ENCODE measurements at regions not wholly inside any gene's neighbourhood (a gene's known extent, or its start where the extent isn't known, plus 50 kb on each side); places are given as distances from the start of the nearest gene placed in this dataset.
"Not testable (repeated sequence)": the region's sequence is repeated elsewhere in the genome, so short reads cannot be mapped to it uniquely, and the experiment has no call there.

GRCh38 chr9:40930426-40930825 is 198.1 kb downstream of the FOXD4L6 start:
- not testable (repeated sequence) for DNase-seq (ENCODE audit: low read depth in 2 of 2)

- not testable (repeated sequence) for DNase-seq (ENCODE audit: low read depth in 2 of 2)
Measured at GRCh38 chr9:40929488-40929845, 199.0 kb downstream of the FOXD4L6 start.

- DNase-seq (ENCODE audit: low read depth in 2 of 2): no peak
Measured at GRCh38 chr9:40928803-40929487, 199.5 kb downstream of the FOXD4L6 start.

GRCh38 chr9:40927851-40928802 is 200.4 kb downstream of the FOXD4L6 start:
- DNase-seq (ENCODE audit: low read depth in 2 of 2): no peak

GRCh38 chr9:40927260-40927631 is 201.2 kb downstream of the FOXD4L6 start:
- DNase-seq (ENCODE audit: low read depth in 2 of 2): no peak

- DNase-seq (ENCODE audit: low read depth in 2 of 2): no peak
Measured at GRCh38 chr9:40926404-40927259, 201.8 kb downstream of the FOXD4L6 start.

GRCh38 chr9:40925149-40925548 is 203.3 kb downstream of the FOXD4L6 start:
- no peak for DNase-seq (ENCODE audit: low read depth in 2 of 2)

GRCh38 chr9:40916399-40916783 is 212.1 kb downstream of the FOXD4L6 start:
- not testable (repeated sequence) for DNase-seq (ENCODE audit: low read depth in 2 of 2)

GRCh38 chr9:40915660-40916398 is 212.7 kb downstream of the FOXD4L6 start:
- DNase-seq (ENCODE audit: low read depth in 2 of 2): not testable (repeated sequence)

GRCh38 chr9:40914772-40915659 is 213.5 kb downstream of the FOXD4L6 start:
- no peak for DNase-seq (ENCODE audit: low read depth in 2 of 2)

- DNase-seq (ENCODE audit: low read depth in 2 of 2): no peak
Measured at GRCh38 chr9:40913928-40914673, 214.4 kb downstream of the FOXD4L6 start.

GRCh38 chr9:40913096-40913719 is 215.3 kb downstream of the FOXD4L6 start:
- DNase-seq (ENCODE audit: low read depth in 2 of 2): no peak

GRCh38 chr9:40912679-40913078 is 215.8 kb downstream of the FOXD4L6 start:
- not testable (repeated sequence) for DNase-seq (ENCODE audit: low read depth in 2 of 2)

- no peak for DNase-seq (ENCODE audit: low read depth in 2 of 2)
Measured at GRCh38 chr9:40911647-40912046, 216.8 kb downstream of the FOXD4L6 start.

GRCh38 chr9:40910995-40911394 is 217.5 kb downstream of the FOXD4L6 start:
- not testable (repeated sequence) for DNase-seq (ENCODE audit: low read depth in 2 of 2)

- no peak for DNase-seq (ENCODE audit: low read depth in 2 of 2)
Measured at GRCh38 chr9:40909821-40910220, 218.7 kb downstream of the FOXD4L6 start.

- not testable (repeated sequence) for DNase-seq (ENCODE audit: low read depth in 2 of 2)
Measured at GRCh38 chr9:40909111-40909510, 219.4 kb downstream of the FOXD4L6 start.

GRCh38 chr9:40907657-40908624 is 220.5 kb downstream of the FOXD4L6 start:
- DNase-seq (ENCODE audit: low read depth in 2 of 2): no peak

Measured in activated CD8-positive, alpha-beta memory T cell treated with anti-CD3 and anti-CD28 coated beads for 4 hours (primary cell).